ENCODE measurements at regions not wholly inside any gene's neighbourhood (a gene's known extent, or its start where the extent isn't known, plus 50 kb on each side); places are given as distances from the start of the nearest gene placed in this dataset.

- no peak overlapping the region for H2AFZ ChIP-seq (ENCODE audit: low read depth, low read length)
- no peaks in the 10 kb centered on the region for H3K9me1 ChIP-seq (replicated peaks; ENCODE audit: control insufficient read depth, extremely low read depth, insufficient read depth, low read length)
- no peak overlapping the region for H3K4me3 ChIP-seq (replicated peaks in 1 of 3; ENCODE audit: insufficient read depth in 1 of 3, low read depth in 1 of 3, low read length in 3 of 3)
- CTCF ChIA-PET = no interaction called here
- H3K79me2 ChIP-seq (ENCODE audit: control insufficient read depth, insufficient read depth, low read length) = no peaks in the 10 kb centered on the region
- FAIRE-seq (no peak), DNase-seq (ENCODE audit: low read depth, low spot score) (no peak)
- no peak overlapping the region for H3K9ac ChIP-seq (replicated peaks; ENCODE audit: extremely low read depth, insufficient read depth, low read length)
- no peaks in the 10 kb centered on the region for H3K9me3 ChIP-seq (replicated peaks; ENCODE audit: control insufficient read depth, insufficient read depth, low read length)
- POLR2A ChIA-PET = no interaction called here
- no peak overlapping the region for H3K27ac ChIP-seq (ENCODE audit: insufficient read depth, low read depth, low read length)
- intact Hi-C loops (cut with micrococcal nuclease) (no loop called here), dilution Hi-C loops (cut with MboI; ENCODE audit: extremely low pct_ligation_motif_present, low sequenced_read_pairs) (no loop called here)
- H4K20me1 ChIP-seq (replicated peaks; ENCODE audit: control insufficient read depth, extremely low read depth, insufficient read depth, low read length) = no peaks in the 10 kb centered on the region
- TF ChIP-seq MAX (IDR thresholded peaks at IDR 0.05; ENCODE audit: insufficient read depth, insufficient read length) = no peak
- TF ChIP-seq FOS (IDR thresholded peaks at IDR 0.05; ENCODE audit: borderline replicate concordance, insufficient read depth, low read length) = no peak
- TF ChIP-seq POLR2A (IDR thresholded peaks at IDR 0.05; ENCODE audit: low read depth, low read length) = no peak
- no peak for TF ChIP-seq MYC (IDR thresholded peaks at IDR 0.05; ENCODE audit: low read depth, low read length)
- TF ChIP-seq CTCF (IDR thresholded peaks at IDR 0.05; ENCODE audit: extremely low read depth in 1 of 2, insufficient read depth in 1 of 2, low read depth in 1 of 2, low read length in 2 of 2) = no peak
- no peak for TF ChIP-seq GATA2 (IDR thresholded peaks at IDR 0.05; ENCODE audit: insufficient read depth, insufficient read length, low read depth, low read length)
- H3K4me2 ChIP-seq (ENCODE audit: insufficient read depth, low read length) = no peak overlapping the region
- H3K4me1 ChIP-seq (ENCODE audit: control insufficient read depth, extremely low read depth, insufficient read depth, low read length) = no peaks in the 10 kb centered on the region
- H3K36me3 ChIP-seq (ENCODE audit: control insufficient read depth in 2 of 2, extremely low read depth in 1 of 2, insufficient read depth in 2 of 2, low read length in 2 of 2) = no peaks in the 10 kb centered on the region
- no TSS peak for BruUV-seq (replicated peaks)
- no peaks in the 10 kb centered on the region for H3K27me3 ChIP-seq (ENCODE audit: control insufficient read depth in 2 of 2, insufficient read depth in 2 of 2, low read length in 2 of 2)
Observed at GRCh38 chr12:97411341-97411740, 51.3 kb upstream of the RMST start.
